Sigmoid colon (tissue), 4 donors: ENCODE measurements at regions not wholly inside any gene's neighbourhood (a gene's known extent, or its start where the extent isn't known, plus 50 kb on each side); places are given as distances from the start of the nearest gene placed in this dataset.

ENCODE experiments used
- EP300 ChIP-seq, 4 donors: sonication (generic); formaldehyde crosslinking; IDR thresholded peaks; one replicate each; pipeline ENCODE4 v1.6.1; 2017; ENCODE audit warnings: antibody characterized with exemption in 4 of 4
- POLR2A ChIP-seq, 2 donors: fragments of 450-650 bp; IDR thresholded peaks; one replicate each; pipeline ENCODE4 v1.6.1; 2016; ENCODE audit warnings: antibody characterized with exemption in 2 of 2, mild to moderate bottlenecking in 2 of 2, moderate library complexity in 2 of 2

DNA sequence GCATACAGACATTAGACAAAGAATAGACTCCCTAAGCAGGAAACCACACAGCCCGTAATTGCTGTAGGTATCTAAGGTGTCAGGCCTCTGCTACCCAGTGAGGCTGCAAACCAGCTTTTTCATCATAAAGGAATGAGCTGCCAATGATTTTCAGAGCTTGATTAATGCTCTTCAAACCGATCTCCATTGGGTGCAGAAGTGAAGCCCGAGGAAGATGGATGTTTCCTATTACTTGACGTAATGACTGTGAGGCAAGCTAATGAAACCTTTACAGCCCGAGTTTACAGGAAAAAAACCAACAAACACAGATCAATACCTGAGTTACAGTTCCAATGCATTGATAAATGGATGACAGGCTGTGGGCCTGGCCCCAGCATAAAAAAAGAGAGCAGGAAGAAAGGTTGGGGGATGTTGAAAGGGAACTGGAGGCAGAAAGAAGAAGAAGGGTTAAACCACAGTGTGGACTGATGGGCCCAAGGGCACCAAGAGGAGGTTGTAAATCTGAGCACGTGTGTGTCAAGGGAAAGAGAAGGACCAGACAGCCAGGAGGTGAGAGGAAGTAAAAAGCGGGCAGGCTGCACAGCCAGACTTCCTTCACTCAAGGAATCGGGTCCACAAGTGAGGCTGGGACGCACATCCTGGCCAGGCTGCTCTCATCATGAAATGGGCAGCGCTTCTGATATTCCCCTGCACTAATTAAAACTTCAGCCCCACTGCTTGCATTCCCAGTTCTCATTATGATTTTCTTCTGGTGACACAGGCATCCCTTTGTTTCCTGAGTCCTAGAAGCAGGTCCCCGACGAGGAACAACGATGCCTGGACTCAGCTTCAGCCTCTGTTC lies 70.6 kb upstream of the NTM start:
- TF ChIP-seq EP300 (IDR thresholded peaks at IDR 0.05) (no peak), POLR2A (IDR thresholded peaks at IDR 0.05) (no peak)
